Skeletal muscle tissue (tissue), 3 donors: ENCODE measurements at regions not wholly inside any gene's neighbourhood (a gene's known extent, or its start where the extent isn't known, plus 50 kb on each side); places are given as distances from the start of the nearest gene placed in this dataset.
"Not testable (repeated sequence)": the region's sequence is repeated elsewhere in the genome, so short reads cannot be mapped to it uniquely, and the experiment has no call there.

Experiments
- H3K27ac ChIP-seq: one replicate; pipeline ENCODE4 v1.7.0; 2013; ENCODE audit warnings: mild to moderate bottlenecking, low read depth, low read length, inconsistent platforms
- H3K27me3 ChIP-seq, 3 donors: one replicate each; pipeline ENCODE4 v1.7.0; 2013; ENCODE audit warnings: low read length in 3 of 3; ENCODE audit not compliant: control insufficient read depth in 3 of 3, insufficient read depth in 3 of 3
- H3K36me3 ChIP-seq, 3 donors: one replicate each; pipeline ENCODE4 v1.7.0; 2013; ENCODE audit warnings: low read length in 3 of 3; ENCODE audit not compliant: control insufficient read depth in 3 of 3, insufficient read depth in 3 of 3
- H3K4me1 ChIP-seq, 3 donors: one replicate each; pipeline ENCODE4 v1.7.0; 2013; ENCODE audit warnings: low read length in 3 of 3, mild to moderate bottlenecking in 3 of 3; ENCODE audit not compliant: control insufficient read depth in 3 of 3, insufficient read depth in 3 of 3
- H3K4me3 ChIP-seq, 3 donors: one replicate each; pipeline ENCODE4 v1.7.0; 2013; ENCODE audit warnings: low read length in 3 of 3
- H3K9ac ChIP-seq, 3 donors: one replicate each; pipeline ENCODE4 v1.7.0; 2013; ENCODE audit warnings: low read length in 3 of 3, mild to moderate bottlenecking in 3 of 3, moderate library complexity in 2 of 3, low read depth in 1 of 3
- H3K9me3 ChIP-seq, 3 donors: one replicate each; pipeline ENCODE4 v1.7.0; 2013; ENCODE audit warnings: low read length in 3 of 3; ENCODE audit not compliant: control insufficient read depth in 3 of 3
- donor health status: Osteomylitis.

DNA sequence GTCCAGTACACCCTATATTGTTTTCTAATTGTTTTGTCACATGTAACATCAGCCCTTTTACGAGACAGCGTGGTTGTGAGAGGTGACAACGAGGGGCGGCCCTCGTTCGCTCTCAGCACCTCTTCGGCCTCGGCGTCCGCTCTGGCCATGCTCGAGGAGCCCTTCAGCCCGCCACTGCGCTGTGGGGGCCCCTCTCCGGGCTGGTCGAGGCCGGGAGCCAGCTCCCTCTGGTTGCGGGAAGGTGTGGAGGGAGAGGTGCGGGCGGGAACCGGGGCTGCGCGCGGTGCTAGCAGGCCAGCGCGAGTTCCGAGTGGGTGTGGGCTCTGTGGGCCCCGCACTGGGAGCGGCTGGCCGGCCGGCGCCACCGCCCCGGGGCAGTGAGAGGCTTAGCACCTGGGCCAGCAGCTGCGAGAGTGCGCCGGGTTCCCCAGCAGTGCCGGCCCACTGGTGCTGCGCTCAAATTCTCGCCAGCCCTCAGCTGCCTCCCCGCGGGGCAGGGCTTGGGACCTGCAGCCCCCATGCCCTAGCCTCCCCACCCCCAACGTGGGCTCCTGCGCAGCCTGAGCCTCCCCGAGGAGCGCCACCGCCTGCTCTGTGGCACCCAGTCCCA is 145.0 kb downstream of the PSAT1 start:
- Histone ChIP-seq H3K4me3 (no peak overlapping the region), H3K9me3 (no peaks in the 10 kb centered on the region), H3K36me3 (no peaks in the 10 kb centered on the region), H3K27ac (no peak overlapping the region), H3K9ac (no peak overlapping the region), H3K4me1 (peaks cover 0 to 9% (median 2%) of the 10 kb centered on the region in 3 donors), H3K27me3 (peaks cover 0 to 6% (median 3%) of the 10 kb centered on the region in 3 donors)

DNA sequence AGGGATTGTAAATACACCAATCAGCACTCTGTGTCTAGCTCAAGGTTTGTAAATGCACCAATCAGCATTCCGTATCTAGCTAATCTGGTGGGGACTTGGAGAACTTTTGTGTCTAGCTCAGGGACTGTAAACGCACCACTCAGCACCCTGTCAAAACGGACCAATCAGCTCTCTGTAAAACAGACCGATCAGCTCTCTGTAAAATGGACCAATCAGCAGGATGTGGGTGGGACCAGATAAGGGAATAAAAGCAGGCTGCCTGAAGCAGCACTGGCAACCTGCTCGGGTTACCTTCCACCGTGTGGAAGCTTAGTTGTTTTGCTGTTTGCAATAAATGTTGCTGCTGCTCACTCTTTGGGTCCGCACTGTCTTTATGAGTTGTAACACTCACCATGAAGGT is 145.7 kb downstream of the PSAT1 start:
- H3K27me3 ChIP-seq, H3K4me1 ChIP-seq, H3K4me3 ChIP-seq, H3K9me3 ChIP-seq, H3K9ac ChIP-seq, H3K36me3 ChIP-seq, H3K27ac ChIP-seq: not testable (repeated sequence)

GRCh38 chr9:78443946-78444345 is 147.0 kb downstream of the PSAT1 start:
- H3K4me3 ChIP-seq = no peak overlapping the region
- peaks cover 0 to 4% (median 2%) of the 10 kb centered on the region in 3 donors for H3K4me1 ChIP-seq
- no peaks in the 10 kb centered on the region for H3K9me3 ChIP-seq
- H3K36me3 ChIP-seq = no peaks in the 10 kb centered on the region
- H3K27me3 ChIP-seq = peaks cover 0 to 6% (median 0%) of the 10 kb centered on the region in 3 donors
- no peak overlapping the region for H3K27ac ChIP-seq
- H3K9ac ChIP-seq = no peak overlapping the region

GRCh38 chr9:78448960-78449673 is 152.2 kb downstream of the PSAT1 start:
- H3K27me3 ChIP-seq = no peaks in the 10 kb centered on the region
- no peak overlapping the region for H3K9ac ChIP-seq
- H3K9me3 ChIP-seq = no peaks in the 10 kb centered on the region
- H3K4me1 ChIP-seq = no peaks in the 10 kb centered on the region
- H3K4me3 ChIP-seq = no peak overlapping the region
- H3K36me3 ChIP-seq = no peaks in the 10 kb centered on the region
- no peak overlapping the region for H3K27ac ChIP-seq

GRCh38 chr9:78453450-78453849 is 156.5 kb downstream of the PSAT1 start:
- no peak overlapping the region for H3K4me3 ChIP-seq
- H3K36me3 ChIP-seq = no peaks in the 10 kb centered on the region
- no peaks in the 10 kb centered on the region for H3K9me3 ChIP-seq
- no peak overlapping the region for H3K27ac ChIP-seq
- H3K4me1 ChIP-seq = no peaks in the 10 kb centered on the region
- H3K27me3 ChIP-seq = no peaks in the 10 kb centered on the region
- no peak overlapping the region for H3K9ac ChIP-seq

- Histone ChIP-seq H3K27me3 (no peaks in the 10 kb centered on the region), H3K27ac (no peak overlapping the region), H3K36me3 (no peaks in the 10 kb centered on the region), H3K4me1 (no peaks in the 10 kb centered on the region), H3K9me3 (no peaks in the 10 kb centered on the region), H3K4me3 (no peak overlapping the region), H3K9ac (no peak overlapping the region)
These were observed 165.7 kb downstream of the PSAT1 start for GRCh38 chr9:78462611-78463010.

DNA sequence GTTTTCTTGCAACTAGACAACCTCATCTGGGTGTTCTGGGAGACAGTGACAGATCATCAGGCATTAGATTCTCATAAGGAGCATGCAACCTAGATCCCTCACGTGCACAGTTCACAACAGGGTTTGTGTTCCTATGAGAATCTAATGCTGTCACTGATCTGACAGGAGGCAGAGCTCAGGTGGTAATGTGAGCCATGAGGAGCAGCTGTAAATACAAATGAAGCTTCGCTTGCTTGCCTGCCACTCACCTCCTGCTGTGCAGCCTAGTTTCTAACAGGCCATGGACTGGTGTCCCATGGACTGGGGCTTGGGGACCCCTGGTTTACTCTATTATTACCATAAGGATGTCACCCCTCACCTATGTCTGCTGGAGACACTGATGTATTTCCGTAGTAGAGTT is 166.8 kb downstream of the PSAT1 start:
- Histone ChIP-seq H3K27ac (no peak overlapping the region), H3K36me3 (no peaks in the 10 kb centered on the region), H3K9ac (no peak overlapping the region), H3K4me3 (no peak overlapping the region), H3K27me3 (no peaks in the 10 kb centered on the region), H3K9me3 (no peaks in the 10 kb centered on the region), H3K4me1 (no peaks in the 10 kb centered on the region)

DNA sequence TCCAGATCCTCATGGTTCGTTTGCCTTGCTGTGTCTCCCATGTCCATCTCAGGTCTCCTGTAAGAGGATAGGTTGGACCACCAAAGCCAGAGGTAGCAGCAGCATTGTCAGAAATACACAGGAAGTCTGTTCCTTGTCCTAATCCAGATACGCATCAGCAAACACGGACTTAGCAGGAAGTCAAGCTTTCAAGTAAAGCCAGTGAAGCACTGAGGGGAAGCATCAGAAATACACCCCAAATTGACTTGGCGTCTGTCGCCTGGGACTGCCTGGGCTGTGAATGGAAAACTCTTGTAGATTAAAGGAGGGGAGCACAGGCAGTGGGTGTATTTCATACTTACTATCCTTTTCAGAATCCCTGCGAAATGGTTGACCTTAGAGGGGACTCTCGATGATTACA is 171.3 kb downstream of the PSAT1 start:
- Histone ChIP-seq H3K36me3 (no peaks in the 10 kb centered on the region), H3K9ac (no peak overlapping the region), H3K9me3 (peaks cover 0 to 3% (median 0%) of the 10 kb centered on the region in 3 donors), H3K27me3 (no peaks in the 10 kb centered on the region), H3K27ac (no peak overlapping the region), H3K4me3 (no peak overlapping the region), H3K4me1 (no peaks in the 10 kb centered on the region)

DNA sequence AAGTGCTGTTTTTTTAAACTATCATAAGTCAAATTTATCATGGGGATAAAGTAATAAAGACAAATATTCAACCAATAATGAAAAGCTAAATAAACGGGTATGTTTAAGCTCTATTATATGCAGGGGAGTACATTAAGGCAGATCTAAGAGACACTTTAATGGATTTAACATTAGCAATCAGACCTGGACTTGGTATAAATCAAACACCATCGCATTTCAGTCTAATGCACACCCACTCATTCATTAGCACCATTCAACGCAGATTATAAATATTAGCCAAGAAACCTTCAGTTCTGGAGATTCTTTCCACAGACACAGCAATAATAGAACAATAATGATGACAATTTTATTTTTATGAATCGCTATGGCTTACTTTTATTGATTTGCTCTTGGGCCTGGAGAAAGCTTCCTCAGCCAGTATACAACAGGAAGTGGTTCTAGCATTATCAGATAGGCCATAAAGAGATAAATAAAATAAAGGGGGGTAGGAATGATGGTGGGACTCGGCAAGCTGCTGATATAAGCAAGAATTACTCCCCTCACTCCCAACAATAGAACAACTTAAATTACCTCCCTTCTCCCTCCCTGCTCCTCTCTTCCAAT is 172.2 kb downstream of the PSAT1 start:
- peaks cover 0 to 3% (median 0%) of the 10 kb centered on the region in 3 donors for H3K9me3 ChIP-seq
- no peaks in the 10 kb centered on the region for H3K27me3 ChIP-seq
- H3K4me1 ChIP-seq = no peaks in the 10 kb centered on the region
- no peak overlapping the region for H3K9ac ChIP-seq
- no peaks in the 10 kb centered on the region for H3K36me3 ChIP-seq
- no peak overlapping the region for H3K27ac ChIP-seq
- no peak overlapping the region for H3K4me3 ChIP-seq

DNA sequence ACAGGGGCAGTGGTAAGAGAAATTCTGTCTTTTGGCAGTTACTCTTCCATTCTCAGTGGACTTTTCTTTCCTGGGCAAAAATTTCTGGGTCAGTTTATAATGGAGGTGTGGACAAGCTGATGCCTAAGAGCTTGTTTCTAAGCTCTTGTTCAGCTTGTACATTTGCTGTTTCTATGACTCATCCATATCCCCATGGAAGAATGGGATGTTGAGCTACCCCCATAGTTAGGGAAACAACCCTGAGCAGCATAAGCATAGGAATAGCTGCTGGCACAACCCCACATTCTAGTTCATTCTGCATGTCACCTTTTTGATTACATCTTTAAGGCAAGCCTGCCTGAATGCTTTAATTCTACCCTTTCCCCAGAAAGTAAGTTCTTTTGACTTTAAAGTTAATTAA is 173.3 kb downstream of the PSAT1 start:
- H3K27me3 ChIP-seq = no peaks in the 10 kb centered on the region
- no peak overlapping the region for H3K27ac ChIP-seq
- no peaks in the 10 kb centered on the region for H3K4me1 ChIP-seq
- no peak overlapping the region for H3K4me3 ChIP-seq
- H3K9me3 ChIP-seq = peaks cover 0 to 3% (median 0%) of the 10 kb centered on the region in 3 donors
- H3K9ac ChIP-seq = no peak overlapping the region
- no peaks in the 10 kb centered on the region for H3K36me3 ChIP-seq
